ENCODE measurements at regions not wholly inside any gene's neighbourhood (a gene's known extent, or its start where the extent isn't known, plus 50 kb on each side); places are given as distances from the start of the nearest gene placed in this dataset.

DNA sequence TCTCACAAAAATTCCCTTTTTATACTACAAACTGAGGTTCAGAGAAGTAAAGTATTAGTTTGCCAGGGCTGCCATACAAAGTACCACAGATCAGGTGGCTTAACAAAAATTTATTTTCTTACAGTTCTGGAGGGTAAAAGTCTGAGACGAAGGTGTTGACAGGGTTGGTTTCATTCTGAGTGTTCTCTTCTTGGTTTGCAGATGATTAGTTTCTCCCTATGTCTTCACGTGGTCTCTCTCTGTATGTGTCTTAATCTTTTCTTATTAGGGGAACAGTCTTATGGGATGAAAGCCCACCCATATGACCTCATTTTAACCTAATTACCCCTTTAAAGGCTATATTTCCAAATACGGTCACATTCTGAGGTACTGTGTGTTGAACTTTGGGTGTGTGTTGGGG lies 274.2 kb downstream of the BRINP1 start:
- DNase-seq, result no peak

DNA sequence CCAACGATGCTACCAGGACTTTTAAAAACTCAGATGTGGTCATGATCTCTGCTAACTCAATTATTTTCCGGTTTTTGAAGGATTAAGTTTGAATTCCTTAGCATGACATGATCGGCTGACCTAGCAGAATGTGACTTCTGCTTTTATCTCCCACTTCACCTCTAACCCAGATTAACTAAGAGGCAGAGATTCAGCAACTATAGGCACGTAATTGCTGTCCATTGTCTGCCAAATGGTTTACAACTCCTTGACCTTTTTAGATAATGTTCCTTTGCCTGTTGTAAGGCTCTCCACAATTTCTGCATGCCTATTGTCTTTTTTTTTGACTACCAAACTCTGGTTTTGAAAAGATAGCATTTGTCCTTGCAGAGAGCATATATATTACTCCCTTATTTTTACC lies 268.2 kb downstream of the BRINP1 start:
- no peak for DNase-seq

DNA sequence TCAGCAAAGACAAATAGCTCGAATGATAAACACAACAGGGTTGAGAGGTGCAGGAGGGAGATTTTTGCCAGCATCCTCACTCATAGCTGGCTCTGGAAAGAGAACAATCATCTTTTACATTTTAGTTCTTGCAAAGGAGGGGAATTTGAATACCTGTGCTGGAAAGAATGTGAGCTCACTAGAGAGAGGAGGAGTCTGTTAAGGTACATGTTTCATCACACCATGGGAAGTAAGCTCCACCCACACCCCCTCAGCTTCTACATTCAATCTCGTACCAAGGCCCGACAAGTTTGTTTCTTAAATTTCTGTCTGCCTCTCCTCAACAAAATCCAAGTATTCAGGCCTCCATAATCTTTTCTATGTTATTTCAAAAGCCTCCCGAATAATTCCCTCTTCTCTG lies 254.6 kb downstream of the BRINP1 start:
- no peak for DNase-seq

Data from tongue (tissue), 1 donor.